ENCODE measurements at regions not wholly inside any gene's neighbourhood (a gene's known extent, or its start where the extent isn't known, plus 50 kb on each side); places are given as distances from the start of the nearest gene placed in this dataset.
"Not testable (repeated sequence)": the region's sequence is repeated elsewhere in the genome, so short reads cannot be mapped to it uniquely, and the experiment has no call there.

DNA sequence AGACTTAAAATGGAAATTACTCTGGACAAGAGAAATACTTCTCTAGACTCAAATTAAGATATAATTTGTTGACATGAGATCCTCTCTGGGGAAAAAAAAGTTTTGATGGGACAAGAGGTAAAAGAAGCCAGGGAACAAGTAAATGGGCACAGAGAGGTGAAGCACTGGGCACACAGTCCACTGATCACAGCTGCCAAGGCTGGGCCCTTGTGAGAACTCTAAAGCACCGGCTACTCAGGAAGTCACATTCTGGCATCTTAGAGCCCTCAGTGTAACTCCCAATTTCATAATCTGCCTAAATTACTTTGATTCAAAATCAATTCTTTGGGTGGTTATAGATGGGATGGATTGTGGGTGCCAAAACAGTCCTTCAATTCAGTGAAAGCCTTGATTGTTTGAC, 123.2 kb upstream of the CACNA2D1 start:
- no peak for DNase-seq (ENCODE audit: low read depth)

GRCh38 chr7:82562716-82563404, 119.3 kb upstream of the CACNA2D1 start:
- no peak for DNase-seq (ENCODE audit: low read depth)

GRCh38 chr7:82559193-82559805, 115.7 kb upstream of the CACNA2D1 start:
- no peak for DNase-seq (ENCODE audit: low read depth)

DNA sequence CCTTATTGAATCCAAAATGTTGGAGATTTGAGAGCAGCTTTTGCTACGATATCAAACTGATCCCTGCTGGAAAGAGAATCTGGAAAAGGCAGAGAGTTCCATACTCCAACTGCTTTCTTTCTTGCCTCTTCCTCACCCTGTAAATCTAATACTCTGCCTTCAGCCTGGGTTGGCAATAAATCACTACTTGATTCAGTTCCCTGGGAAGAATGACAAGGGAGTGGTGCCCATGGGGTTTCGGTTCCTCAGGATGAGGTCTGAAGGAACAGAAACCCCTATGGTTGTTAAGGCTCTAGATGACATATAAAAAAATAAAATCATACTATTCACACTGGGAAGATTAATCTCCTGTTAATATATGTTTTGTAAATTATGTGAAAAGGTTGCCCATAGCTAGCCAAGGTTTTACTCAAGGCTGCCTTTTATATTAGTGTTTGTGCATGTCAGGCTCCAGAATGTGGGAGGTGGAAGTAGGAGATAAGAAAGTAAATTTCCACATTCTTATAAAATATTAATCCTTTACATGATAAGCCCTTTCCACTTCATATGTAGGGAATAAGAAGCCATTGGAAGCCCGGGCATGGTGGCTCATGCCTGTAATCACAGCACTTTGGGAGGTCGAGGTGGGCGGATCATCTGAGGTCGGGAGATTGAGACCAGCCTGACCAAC, 106.2 kb upstream of the CACNA2D1 start:
- DNase-seq (ENCODE audit: low read depth), result no peak

DNA sequence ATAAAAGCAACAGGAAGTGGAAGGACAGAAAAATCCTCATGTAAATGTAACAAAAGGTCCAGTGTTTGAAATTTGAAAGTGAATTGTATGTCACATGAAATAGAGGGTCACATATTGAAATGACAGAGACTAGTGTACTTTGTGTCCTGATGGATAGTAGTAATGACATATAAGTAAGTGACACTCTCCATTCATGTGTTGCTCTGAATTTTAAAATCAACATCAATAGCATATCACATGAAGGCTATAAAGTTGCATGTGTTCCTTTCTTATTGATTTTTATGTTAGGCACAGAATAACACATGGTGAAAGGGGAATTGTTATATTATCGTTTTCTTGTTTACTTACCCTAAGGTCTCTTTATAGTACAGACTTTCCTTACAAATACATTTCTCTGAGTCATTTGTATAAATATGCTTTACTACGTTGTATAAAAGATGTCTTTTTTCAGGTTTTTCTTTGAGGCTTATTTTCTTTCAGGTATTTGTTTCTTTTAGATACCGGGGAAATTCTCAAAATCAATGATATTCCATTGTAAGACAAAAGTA, 104.6 kb upstream of the CACNA2D1 start:
- no peak for DNase-seq (ENCODE audit: low read depth)

DNA sequence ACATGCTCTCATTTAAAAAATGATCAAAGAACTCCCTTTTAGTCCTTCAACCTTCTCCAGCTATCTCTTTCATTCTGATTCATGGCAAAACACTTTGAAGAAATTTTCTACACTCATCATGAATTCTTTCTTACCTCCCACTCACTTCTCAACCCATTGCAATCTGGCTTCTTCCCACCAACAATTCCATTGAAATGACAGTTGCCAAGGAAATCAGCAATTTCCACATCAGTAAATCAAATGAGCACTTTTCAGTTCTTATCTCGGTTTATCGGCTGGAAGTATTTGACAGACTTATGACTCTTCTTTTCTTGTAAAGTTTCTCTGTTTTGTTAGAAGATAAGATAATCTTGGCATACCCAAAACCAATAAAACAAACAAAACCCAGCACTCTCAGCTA, 99.1 kb upstream of the CACNA2D1 start:
- DNase-seq (ENCODE audit: low read depth), result no peak

DNA sequence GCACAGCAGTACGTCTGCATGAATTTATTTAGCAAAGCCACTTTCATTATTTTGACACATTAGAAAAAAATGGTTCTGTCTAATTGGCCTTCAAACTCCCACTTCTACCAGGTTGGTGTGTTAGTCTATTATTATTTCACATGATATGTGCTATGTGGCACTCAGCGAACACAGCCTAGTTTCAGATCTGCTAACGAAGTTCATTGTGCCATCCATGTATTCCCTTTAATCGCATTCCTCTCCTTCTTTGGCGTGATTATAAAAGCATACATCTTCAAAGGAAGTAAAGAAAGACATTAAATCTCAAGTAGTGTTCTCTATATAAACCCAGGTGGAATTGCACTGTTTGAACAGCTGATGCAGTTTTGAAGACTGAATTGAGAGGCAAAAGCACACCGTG, 96.4 kb upstream of the CACNA2D1 start:
- no peak for DNase-seq (ENCODE audit: low read depth)

DNA sequence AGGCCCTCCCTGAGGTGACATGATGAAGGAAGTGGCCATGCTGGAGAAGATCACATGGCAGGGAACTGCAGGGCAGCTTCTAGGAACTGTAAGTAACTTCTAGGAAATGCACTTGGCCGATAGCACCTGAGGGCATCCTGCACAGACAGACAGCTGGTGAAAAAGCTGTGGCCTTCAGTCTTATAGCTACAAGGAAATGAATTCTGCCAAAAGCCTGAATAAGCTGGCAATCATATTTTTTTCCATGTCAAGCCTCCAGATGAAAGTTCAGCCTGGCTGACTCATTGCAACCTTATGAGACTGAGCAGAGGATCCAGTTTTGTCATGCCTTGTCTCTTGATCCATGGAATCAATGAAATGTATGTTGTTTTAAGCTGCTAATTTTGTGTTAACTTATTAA, 91.1 kb upstream of the CACNA2D1 start:
- DNase-seq (ENCODE audit: low read depth), result no peak

DNA sequence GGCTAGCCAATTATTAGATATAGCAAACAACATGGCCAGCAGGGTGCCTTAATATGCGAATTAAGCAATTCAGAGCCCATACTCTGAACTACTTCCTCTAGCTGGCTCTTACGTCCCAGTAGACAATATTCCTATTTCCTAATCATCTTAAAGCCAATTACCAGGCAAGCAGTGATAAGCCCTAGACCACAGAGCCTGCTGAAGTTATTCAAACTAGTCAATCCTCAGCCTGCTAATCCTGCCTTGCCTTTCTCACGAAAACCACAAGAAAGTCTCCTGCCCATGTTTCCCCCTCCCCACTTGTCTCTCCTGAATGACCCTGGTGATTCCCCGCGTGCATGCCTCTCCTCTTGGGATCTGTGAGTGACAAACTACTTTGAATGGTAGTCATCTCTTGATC, 86.8 kb upstream of the CACNA2D1 start:
- no peak for DNase-seq (ENCODE audit: low read depth)

DNA sequence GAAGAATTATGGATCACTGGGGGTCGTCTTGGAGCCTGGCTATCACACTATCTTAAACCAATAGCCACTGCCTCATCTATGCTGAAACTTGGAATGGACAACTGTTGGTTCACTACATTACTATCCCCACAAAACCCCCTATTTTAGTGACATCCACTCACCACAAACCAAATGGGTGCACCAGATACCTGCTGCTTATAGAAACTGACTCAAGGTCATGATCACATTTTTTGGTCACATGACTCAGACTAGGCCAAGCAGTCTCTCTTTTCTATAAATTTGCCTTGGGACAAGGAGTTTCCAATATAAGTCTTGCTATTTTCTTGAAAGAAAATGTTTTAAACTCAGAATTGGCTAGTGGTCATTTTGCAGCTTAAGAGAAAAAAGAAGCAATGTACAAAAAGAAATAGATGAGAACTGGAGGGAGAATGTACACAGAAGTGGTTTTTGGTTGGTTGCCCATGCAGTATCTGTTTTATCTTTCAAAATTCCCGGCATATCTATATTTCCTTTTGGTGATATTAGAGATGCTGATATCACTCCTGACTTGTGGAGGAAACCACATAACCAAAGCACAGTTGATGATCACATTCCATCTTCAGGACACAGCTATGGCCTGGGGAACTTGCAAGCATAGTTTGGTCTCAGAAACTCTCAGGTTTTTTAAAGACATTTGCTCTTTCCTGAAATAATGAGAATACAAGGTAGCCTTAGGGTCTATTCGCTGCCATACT, 85.2 kb upstream of the CACNA2D1 start:
- DNase-seq (ENCODE audit: low read depth), result no peak

DNA sequence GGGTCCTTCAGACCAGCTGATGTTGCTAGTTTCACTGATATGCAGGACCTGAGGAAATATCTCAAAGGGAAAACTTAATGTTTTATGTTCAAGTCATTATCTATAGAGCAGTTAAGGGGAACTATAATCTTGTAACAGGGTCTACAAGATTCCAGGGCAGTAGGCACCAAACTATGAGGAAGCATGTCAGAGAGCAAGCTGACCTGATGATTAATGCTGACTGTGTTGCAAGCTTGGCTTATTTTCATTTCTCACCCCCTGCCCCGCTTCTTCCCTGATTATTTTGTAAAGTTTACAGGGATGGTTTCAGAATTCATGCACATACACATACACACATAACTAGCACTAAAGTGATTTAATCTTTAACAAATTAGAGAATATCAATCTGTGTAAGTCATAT, 84.3 kb upstream of the CACNA2D1 start:
- no peak for DNase-seq (ENCODE audit: low read depth)

DNA sequence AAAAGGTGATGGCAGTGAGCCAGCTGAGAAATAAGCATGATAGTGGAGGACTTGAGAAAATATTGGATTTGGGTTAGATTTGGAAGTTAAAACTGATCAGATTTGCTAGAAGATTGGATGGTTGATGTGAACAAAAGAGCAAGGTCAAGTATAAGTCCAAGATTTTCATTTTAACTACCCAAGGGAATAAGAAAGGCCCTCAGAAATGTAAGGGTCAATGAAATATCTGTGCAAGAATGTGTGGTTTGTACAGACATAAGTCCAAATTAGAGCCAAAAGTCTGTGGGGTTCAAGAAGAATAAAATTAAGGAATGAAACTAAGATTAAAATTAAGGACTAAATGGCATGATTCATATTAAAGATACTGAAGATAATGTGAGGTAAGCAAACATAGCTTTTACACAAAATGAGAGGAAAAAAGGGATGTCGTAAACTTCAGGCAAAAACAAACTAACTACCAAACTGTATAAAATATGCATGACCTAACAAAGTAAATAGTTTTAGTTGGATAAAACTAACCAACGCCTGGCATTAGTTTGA, 78.4 kb upstream of the CACNA2D1 start:
- DNase-seq (ENCODE audit: low read depth), result no peak

DNA sequence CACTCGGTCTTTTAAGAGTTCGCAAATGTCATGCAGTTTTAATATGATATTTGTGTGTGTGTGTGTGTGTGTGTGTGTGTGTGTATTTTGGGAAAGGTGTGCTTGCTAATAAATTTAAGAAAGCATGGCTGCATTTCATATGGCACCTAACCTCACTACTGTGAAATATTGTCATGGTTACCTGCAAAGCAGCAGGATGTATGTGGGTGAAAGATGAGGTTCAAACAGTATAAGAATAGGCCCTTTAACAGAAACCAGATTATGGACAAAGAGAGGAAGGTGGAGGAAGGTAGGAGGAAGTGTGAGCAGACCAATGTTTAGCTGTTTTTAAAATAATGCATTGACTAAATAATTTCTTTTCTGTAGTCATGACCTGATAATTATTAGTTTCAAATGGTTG, 73.5 kb upstream of the CACNA2D1 start:
- no peak for DNase-seq (ENCODE audit: low read depth)

DNA sequence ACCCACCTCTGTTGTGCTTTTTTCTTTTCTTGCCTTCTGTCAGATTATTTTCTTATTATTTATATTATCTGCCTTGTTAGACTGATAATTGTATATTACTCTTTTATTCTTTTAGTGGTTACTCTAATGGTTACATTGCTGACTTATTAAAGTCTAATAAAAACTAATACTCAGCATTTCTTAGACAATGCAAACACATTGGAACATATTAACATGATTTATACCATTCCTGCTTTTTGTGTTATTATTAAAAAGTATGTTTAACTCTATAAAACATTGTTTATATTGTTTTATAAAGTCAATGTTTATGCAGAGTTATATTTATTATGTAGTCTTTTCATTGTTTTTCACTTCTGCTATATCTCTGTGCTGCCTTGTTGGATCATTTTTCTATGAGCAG, 68.0 kb upstream of the CACNA2D1 start:
- DNase-seq (ENCODE audit: low read depth), result no peak

- no peak for DNase-seq (ENCODE audit: low read depth)
Observed at GRCh38 chr7:82507976-82508677, 64.5 kb upstream of the CACNA2D1 start.

GRCh38 chr7:82507365-82507975, 63.9 kb upstream of the CACNA2D1 start:
- DNase-seq (ENCODE audit: low read depth), result no peak

- DNase-seq (ENCODE audit: low read depth), result no peak
Observed at GRCh38 chr7:82506702-82507101, 63.1 kb upstream of the CACNA2D1 start.

- DNase-seq (ENCODE audit: low read depth), result no peak
Observed at GRCh38 chr7:82506208-82506607, 62.6 kb upstream of the CACNA2D1 start.

GRCh38 chr7:82501346-82501745, 57.8 kb upstream of the CACNA2D1 start:
- no peak for DNase-seq (ENCODE audit: low read depth)

DNA sequence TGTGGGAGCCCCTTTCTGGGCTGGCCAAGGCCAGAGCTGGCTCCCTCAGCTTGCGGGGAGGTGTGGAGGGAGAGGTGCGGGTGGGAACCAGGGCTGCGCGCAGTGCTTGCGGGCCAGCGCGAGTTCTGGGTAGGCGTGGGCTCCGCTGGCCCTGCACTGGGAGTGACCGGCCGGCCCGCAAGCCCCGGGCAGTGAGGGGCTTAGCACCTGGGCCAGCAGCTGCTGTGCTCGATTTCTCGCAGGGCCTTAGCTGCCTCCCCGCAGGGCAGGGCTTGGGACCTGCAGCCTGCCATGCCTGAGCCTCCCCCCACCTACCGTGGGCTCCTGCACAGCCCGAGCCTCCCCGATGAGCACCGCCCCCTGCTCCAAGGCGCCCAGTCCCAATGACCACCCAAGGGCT, 56.0 kb upstream of the CACNA2D1 start:
- not testable (repeated sequence) for DNase-seq (ENCODE audit: low read depth)

- DNase-seq (ENCODE audit: low read depth), result no peak
Observed at GRCh38 chr7:82494420-82494819, 50.8 kb upstream of the CACNA2D1 start.

Data from activated T-helper 9 cell treated with anti-CD3 and anti-CD28 coated beads, Interleukin-2, amount 50 U/mL, for 16 hours (primary cell).